IPS-18c (cell line): ENCODE measurements at regions not wholly inside any gene's neighbourhood (a gene's known extent, or its start where the extent isn't known, plus 50 kb on each side); places are given as distances from the start of the nearest gene placed in this dataset.

Experiments used
- H3K4me3 ChIP-seq: 2 replicates; pipeline ENCODE4 v1.7.0; 2013; ENCODE audit warnings: low read depth, mild to moderate bottlenecking, low read length, moderate library complexity; ENCODE audit not compliant: insufficient read depth
- H3K9me3 ChIP-seq: one replicate; pipeline ENCODE4 v1.6.1; 2013; ENCODE audit warnings: mild to moderate bottlenecking, low read length, moderate library complexity; ENCODE audit not compliant: control insufficient read depth, insufficient read depth

DNA sequence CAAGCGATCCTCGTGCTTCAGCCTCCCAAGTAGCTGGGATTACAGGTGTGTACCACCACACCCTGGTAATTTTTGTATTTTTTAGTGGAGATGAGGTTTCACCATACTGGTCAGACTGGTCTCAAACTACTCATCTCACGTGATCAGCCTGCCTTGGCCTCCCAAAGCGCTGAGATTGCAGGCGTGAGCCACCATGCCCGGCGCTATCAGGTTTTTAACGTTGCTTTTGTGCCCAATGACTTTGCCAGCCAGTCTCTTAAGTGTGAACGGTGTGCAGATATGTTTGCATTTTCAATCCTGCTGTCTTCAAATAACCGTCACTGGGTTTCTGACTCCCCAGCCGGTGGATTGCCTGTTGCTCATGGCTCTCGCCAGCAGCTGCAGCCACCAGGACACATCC lies 201.8 kb upstream of the PPP2R2D start:
- Histone ChIP-seq H3K9me3 (no peaks in the 10 kb centered on the region), H3K4me3 (no peak overlapping the region)

DNA sequence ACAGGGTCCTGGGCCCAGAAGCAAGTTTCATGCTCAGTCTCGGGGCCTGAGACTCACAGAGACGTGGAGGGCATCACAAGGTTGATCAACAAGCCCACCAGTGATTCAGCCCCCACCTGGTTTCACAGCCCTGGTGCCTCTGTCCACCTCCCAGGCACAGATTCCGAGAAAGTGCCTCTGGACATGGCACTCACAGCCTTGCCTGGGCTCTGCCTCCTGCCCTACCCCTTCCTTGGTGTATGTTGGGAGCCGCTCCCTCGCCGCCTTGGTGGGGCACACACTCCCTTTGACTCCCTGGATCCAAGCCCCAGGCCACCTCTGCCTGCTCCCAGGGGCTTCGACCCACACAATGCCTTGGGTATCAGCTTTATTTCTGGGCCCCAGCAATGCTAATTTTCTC lies 200.8 kb upstream of the PPP2R2D start:
- Histone ChIP-seq H3K4me3 (no peak overlapping the region), H3K9me3 (no peaks in the 10 kb centered on the region)

DNA sequence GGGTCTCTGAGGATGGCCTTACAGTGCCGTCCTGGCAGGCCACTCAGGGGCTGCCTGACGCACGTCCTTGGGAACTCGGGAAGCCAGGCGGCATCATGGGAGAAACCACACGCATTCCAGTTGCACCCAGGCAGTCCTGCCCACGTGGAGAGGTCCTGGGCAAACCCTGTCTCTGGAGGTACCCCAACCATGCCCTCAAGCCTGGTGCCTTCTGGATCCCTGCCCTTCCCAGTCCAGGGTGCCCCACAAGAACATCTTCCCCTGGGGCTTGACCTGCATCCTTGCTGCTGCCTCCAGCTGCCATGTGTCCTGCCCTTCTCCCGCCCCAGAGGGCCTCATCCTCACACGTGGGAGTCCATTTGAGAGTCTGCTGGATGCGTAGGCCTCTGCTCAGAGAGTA lies 200.3 kb upstream of the PPP2R2D start:
- no peak overlapping the region for H3K4me3 ChIP-seq
- no peaks in the 10 kb centered on the region for H3K9me3 ChIP-seq

DNA sequence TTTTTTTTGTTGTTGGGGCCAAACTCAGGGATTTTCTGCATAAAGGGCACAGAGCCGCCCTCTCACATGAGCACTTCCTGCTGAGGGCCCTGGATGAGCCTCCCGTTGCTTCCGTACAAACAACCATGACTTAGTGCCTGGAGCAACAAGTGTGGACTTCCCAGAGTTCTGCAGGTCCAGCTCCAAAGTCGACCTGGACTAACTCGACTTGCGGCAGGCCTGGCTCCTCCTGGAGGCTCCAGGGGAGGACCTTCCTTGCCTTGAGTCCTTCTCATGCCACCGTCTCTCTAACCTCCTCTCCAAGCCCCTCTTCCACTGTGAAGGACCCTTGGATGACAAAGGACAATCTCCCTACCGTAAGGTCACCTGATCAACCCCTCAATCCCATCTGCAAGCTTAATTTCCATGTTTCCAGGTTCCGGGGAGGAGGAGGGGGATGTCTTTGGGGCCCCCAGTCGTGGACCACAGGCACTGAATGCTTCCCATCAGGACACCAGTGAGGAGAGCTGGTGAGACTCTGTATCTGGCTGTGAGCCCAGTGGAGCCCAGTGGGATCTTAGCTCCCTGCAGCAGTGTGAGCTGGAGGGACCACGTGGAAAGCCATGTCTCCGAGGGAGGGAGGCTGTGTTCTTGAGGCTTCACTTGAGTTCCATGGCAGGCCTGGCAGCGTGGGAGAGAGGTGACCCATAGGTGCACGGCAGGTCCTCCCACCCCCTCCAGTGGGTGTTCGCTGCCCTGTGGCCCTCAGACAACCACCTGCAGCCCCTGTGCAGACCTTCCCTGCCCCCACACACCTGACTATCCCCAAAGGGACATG lies 199.5 kb upstream of the PPP2R2D start:
- peaks cover 2% of the 10 kb centered on the region for H3K9me3 ChIP-seq
- no peak overlapping the region for H3K4me3 ChIP-seq

DNA sequence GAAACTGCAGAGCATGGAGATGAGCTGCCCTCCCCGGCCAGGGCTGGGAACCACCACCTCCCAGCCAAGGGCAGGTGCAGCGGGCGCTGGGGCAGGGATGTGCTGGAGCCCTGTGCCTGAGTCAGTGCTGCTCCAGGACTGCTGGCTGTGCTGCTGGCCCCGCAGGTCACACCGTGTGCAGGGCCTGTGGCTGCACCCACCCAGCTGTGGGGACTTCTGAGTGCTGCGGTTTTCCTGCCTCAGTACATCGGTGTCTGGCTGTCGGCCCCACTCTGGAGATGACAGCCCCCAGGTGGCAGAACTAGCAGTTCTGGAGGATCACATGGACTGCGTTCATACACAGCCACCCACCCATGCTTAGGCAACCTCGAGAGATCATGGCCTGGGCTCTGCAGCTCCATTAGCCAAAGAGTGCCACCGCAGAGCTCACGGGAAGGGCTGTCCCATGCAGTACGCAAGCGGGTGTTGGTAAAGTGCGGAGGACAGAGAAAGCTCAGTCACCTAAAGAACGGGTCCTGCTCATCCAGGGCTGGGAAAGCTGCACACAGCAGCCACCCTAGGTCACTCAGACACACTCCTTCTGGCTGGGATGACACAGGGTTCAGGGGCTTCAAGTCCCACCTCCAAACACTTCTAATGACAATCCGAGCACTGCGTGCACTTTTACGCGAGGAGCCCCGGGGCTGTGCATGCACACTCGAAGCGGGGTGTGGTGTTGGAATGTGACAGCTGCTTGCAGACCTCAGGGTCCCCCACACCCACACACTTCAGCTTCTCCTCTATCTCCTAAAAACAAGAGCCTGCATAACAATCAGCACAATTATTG lies 198.1 kb upstream of the PPP2R2D start:
- Histone ChIP-seq H3K9me3 (peaks cover 3% of the 10 kb centered on the region), H3K4me3 (no peak overlapping the region)

DNA sequence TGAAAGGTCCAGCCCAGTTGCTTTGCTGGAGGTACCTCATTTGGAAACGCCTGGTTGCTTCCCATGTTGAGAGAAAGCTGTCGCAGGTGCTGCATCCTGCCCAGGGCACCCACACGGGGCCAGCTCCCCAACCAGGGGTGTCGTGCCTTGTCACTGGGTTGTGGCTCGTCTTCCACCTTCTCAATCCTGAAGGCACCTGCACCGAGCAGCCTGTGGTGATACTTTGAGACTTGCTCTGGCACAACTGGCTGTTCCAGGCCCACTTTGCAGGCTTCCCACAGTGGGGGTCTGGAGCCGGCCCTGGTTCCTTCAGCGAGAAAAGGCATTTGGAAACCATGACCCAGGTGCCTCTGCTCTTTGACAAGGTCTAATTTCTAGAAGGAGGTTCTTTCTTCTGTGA lies 197.3 kb upstream of the PPP2R2D start:
- Histone ChIP-seq H3K9me3 (peaks cover 3% of the 10 kb centered on the region), H3K4me3 (no peak overlapping the region)

DNA sequence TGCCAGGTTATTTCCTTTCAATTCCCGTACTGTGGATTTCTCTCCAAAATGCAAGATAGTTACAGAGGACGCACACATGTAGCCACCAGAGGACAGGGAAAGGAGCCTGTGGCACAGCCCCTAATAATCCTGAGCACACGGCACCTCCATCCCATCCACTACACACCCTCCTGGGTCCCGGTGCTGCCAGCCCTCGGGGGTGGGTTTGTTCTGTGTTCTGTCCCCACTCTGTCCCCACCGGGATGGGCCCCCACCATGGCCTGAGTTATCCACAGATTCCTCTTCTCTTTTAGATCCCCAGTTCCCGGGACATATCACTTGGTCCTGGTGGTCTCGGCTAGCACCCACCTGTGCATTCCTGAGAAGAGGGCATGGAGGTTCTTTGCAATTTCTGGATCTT lies 196.9 kb upstream of the PPP2R2D start:
- Histone ChIP-seq H3K4me3 (no peak overlapping the region), H3K9me3 (peaks cover 3% of the 10 kb centered on the region)

DNA sequence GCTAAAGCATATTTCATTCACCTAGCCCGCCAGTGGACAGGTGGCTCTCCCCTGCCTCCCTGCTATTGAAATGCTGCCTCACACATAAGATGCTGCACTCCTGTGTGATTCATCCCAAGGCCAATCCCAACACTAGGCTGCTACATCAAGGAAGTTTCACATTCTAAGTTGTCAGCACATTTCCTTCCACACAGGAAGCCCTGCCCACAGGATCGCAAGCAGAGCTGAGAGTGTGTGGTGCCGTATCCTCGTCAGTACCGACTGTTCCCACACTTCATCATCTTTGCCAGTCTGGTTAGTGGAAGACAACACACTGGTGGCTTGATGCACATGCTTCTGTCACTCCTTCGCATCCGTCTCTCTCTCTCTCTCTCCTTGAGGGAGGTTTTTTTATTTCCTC lies 194.3 kb upstream of the PPP2R2D start:
- Histone ChIP-seq H3K4me3 (no peak overlapping the region), H3K9me3 (peaks cover 3% of the 10 kb centered on the region)

DNA sequence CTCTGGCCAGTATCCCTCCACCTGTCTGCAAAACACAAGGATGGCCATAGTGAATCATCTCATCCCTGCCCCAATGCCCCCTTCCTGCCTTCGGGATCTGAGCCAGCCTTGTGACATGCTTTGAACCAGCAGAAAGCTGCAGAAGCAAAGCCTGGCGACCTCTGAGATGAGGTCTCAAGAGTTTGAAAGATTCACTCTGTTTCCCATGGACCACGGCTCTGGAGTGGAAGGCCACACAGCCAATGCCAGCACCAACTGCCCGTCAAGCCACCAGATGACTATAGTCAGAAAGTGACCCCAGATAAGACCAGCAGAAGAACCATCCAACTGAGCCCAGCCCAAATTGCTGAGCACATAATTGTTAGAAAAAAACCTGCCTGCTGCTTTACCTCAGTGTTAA lies 193.9 kb upstream of the PPP2R2D start:
- Histone ChIP-seq H3K9me3 (peaks cover 3% of the 10 kb centered on the region), H3K4me3 (no peak overlapping the region)

DNA sequence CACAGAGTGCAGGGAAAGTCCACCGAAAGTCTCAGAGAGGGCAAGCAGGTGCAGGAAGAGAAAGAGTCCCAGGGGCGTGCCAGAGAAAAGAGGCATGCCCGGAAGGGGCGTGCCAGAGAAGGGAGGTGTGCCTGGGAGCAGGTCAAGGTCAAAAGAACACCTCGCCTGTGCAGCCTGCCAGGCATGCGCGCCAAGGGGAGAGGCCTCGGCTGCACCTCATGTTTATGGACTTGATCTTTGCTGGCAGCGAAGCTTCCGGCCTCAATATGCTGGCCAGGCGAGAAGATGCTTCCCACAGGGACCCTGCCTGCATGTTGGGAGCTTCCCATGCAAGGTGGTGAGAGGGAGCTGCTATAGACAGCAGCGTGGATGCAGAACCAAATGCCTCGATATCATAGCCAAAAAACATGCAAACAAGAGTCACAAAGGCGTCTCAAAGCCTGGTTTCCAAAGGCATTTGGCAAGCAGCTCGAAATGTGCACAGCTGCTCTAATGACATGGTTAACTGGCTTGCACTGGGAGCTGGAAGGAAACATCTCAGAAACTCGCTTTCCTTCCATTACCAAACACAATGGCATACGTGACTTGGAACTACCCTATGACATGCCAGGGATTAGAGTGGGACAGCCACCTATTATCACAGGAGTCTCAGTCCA lies 192.5 kb upstream of the PPP2R2D start:
- peaks cover 3% of the 10 kb centered on the region for H3K9me3 ChIP-seq
- no peak overlapping the region for H3K4me3 ChIP-seq

DNA sequence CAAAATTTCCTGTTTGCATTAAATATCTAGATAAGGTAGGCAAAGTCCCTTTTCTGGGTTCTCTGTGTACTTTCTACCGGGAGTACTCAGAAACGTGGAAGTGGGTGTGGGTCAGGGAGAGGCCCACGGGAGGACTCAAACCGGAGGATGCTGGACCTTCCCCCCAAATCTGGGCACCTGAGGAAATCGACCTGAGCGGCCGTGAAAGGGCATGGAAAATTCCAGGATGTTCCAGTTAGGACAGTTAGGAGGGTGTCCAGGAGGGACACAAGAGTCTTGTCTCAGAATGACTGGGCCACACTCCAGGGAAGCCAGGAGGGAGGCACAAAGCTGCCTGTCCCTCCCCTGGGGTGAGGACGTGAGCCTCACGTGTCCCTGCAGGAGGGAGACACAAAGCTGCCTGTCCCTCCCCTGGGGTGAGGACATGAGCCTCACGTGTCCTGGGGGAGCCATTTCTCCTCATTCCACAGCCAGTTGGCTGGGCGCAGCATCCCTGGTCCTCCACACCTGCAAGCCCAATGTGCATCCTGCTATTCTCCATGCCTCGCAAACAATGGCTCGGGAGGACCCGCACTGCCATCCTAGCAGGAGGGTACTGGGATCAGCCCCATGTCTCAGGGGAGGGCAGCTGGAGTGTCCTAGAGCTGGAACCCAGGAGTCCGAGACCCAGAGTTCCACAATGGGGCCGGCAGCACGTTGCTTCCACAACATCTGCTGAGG lies 190.5 kb upstream of the PPP2R2D start:
- peaks cover 3% of the 10 kb centered on the region for H3K9me3 ChIP-seq

DNA sequence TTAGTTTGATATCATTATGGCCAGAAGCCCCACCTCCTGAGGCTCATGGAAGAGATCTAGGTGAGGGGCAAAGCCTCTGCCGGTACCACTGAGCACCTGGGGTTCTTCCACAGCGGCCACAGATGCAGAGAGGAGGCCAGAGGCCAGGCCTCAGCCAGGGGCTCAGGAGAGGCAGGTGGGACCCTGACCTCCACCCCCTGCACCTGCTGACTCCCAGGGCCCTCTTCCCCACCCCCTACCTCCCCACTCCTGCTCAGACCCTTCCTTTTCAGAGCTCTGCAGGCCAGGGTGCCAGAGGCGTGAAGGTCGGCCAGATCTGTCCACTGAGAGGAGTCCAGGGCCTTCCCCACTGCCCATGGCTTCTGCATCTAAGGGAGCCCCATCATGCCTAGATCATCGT lies 178.7 kb upstream of the PPP2R2D start:
- Histone ChIP-seq H3K9me3 (no peaks in the 10 kb centered on the region), H3K4me3 (no peak overlapping the region)

More for the DNA sequence above, 190.5 kb upstream of the PPP2R2D start:
- no peak overlapping the region for H3K4me3 ChIP-seq

DNA sequence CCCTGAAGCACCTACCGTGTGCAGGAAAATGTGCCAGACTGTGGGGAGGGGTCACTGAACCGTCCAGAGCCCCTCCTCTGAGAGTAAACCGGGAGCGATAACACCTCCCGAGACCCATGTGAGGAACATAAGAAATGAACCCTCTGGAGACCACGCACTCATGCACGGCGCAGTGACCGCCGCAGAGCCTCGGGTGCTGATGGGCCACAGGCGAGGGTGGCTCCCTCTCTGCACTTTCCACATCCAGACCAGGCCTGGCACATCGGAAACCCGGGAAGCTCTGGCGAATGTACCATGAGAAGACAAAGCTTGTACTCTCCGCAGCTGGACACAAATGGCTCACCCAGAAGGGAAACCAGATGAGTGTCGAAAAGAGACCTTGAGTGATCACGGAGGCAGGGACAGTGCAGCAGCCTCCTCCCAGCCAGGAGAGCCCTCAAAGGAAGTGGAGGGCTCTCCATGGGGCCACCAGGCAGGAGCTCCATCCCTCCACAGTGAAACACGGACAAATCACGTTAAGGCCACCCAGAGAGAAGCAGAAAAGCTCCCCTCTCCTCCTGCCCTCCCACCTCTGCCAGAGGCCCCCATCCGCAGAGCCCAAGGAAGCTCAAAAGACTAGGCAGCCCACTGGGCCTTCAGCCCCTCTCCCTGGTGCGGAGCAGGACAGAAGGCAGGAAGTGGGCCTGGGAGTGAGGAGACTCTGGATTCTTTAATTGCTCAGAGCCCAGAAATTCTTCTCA lies 178.1 kb upstream of the PPP2R2D start:
- Histone ChIP-seq H3K4me3 (no peak overlapping the region), H3K9me3 (no peaks in the 10 kb centered on the region)

DNA sequence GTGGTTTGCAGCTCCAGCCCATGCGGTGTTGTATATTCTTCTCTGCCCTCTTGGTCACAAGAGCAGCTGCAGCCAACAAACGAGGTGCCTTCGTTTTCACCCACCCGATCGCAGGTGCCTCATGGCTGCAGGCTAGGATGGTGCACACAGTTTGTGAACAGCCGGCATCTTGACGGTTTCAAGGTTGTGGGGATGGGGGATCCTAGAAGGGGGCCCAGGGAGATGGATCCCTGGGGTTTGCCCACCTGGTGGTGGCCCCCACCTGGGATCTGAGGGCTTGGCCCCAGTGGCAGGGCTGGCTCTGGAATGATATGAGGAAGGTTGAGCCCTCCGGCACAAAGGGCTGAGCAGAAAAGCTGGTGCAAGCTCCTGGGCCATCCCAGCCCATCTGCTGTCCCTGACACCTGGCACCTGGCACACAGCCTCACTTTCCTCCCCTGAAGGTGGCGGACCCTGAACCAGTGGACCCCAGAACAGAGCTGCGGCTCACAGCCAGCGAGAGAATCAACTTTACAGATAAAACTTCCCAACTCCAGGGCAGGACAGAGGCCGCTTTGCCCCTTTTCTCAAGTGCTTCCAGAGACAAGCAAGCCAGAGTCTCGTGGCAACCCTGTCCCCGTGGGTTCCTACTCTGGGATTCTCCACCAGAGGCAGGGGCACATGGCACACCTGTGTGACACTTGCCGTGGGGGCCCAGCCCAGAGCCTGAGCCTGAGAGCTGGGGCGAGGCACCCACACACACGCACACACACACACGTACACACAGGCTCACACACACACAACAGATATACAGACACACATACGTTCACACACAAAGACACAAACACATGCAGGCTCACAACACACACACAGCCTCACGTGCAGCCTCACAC lies 177.3 kb upstream of the PPP2R2D start:
- no peaks in the 10 kb centered on the region for H3K9me3 ChIP-seq
- H3K4me3 ChIP-seq = no peak overlapping the region

DNA sequence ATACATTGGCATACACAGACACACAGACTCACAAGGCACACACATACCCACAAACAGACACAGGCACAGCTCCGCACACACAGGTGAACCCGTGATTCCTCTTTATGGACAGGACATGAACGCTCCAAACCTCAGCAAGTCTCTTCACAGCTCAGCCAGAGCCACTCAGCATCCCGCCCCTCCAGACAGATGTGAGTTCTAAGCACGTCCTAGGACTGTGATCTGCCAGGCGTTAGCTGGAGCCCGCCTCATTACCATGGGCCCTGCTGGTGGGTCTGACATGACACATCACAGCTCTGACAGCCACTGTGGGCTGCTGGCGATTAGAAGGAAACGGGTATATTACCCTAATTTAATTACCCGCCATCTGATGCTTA lies 176.7 kb upstream of the PPP2R2D start:
- Histone ChIP-seq H3K4me3 (no peak overlapping the region), H3K9me3 (no peaks in the 10 kb centered on the region)
